T-helper 2 cell (primary cell): ENCODE measurements at regions not wholly inside any gene's neighbourhood (a gene's known extent, or its start where the extent isn't known, plus 50 kb on each side); places are given as distances from the start of the nearest gene placed in this dataset.
"Not testable (repeated sequence)": the region's sequence is repeated elsewhere in the genome, so short reads cannot be mapped to it uniquely, and the experiment has no call there.

Source experiments
- DNase-seq, 5 experiments: peaks; one replicate each; pipeline versions ENCODE4 v3.0.0 to v3.0.0-alpha.2; 2012 to 2022

DNA sequence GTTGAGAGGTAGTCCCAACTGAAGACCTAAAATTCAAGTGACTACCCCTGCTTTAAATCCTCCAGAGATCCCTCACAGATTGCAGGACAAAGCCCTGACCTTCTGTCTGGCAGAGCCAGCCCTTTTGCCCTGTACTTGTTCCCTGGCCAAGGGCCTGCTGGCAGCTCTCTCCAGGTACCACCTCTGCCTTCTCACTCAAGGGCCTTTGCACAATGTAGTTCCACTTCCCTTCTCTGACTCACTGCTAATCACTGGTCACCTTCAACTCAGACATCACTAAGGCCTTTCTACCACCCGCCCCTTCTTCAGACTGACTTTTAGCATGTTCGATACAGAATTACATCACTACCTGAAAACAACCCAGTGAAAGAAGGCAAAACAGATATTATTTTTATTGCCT lies 411.0 kb downstream of the TMEM182 start:
- no peak for DNase-seq

- DNase-seq: no peak
These were observed 412.9 kb downstream of the TMEM182 start for GRCh38 chr2:103174711-103175110.

- no peak for DNase-seq
These were observed 414.6 kb downstream of the TMEM182 start for GRCh38 chr2:103176294-103176915.

GRCh38 chr2:103179798-103180197 lies 418.0 kb downstream of the TMEM182 start:
- no peak for DNase-seq

DNA sequence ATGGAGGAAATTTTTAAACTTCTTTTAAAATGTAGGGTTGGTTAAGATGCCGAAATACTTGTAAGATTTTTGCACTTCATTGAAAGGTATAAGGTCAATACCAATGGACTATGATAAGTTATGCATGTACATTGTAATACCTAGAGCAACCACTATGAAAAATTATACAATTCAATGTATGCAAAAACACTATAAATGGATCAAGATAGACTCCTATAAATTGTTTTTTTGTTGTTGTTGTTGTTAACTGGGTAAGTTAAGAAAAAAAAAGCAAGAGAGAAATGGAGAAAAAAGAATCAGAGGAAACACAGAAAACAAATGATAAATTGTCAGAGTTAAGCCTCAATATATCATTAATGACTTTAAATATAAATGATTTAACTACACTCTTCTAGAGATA lies 421.2 kb downstream of the TMEM182 start:
- DNase-seq: no peak

- no peak for DNase-seq
These were observed 435.0 kb downstream of the TMEM182 start for GRCh38 chr2:103196802-103197201.

DNA sequence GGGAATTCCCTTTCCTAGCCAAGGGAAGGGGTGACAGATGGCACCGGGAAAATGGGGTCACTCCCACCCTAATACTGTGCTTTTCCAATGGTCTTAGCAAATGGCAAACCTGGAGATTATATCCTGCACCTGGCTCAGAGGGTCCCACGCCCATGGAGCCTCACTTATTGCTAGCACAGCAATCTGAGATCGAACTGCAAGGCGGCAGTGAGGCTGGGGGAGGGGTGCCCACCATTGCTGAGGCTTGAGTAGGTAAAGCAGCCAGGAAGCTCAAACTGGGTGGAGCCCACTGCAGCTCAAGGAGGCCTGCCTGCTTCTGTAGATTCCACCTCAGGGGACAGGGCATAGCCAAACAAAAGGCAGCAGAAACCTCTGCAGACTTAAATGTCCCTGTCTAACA lies 438.9 kb downstream of the TMEM182 start:
- DNase-seq: not testable (repeated sequence)

GRCh38 chr2:103208916-103209315 lies 447.1 kb downstream of the TMEM182 start:
- DNase-seq: no peak

DNA sequence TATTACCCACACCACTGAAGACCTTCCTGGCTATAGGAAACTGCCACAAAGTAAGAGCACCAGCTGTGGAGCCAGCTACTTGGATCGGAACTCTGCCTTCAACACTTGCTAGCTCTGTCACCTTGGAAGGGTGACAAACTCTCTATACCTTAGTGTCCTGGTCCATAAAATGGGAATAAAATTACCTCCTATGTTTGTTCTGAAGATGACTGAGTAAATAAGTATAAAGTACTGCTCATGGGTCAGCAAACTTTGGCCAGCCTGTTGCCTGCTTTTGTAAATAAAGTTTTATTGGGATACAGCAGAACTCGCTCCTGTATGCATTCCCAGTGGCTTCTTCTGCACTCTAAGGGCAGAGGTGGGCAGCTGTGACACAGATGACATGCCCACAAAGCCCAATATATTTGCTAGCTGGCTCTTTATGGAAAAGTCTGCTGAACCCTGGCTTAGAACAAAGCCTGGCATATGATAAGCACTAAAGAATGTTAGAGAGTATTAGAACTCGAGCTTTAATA lies 451.3 kb downstream of the TMEM182 start:
- DNase-seq: no peak

- DNase-seq: no peak
These were observed 456.7 kb downstream of the TMEM182 start for GRCh38 chr2:103218516-103218915.

GRCh38 chr2:103219398-103219797 lies 457.6 kb downstream of the TMEM182 start:
- no peak for DNase-seq

DNA sequence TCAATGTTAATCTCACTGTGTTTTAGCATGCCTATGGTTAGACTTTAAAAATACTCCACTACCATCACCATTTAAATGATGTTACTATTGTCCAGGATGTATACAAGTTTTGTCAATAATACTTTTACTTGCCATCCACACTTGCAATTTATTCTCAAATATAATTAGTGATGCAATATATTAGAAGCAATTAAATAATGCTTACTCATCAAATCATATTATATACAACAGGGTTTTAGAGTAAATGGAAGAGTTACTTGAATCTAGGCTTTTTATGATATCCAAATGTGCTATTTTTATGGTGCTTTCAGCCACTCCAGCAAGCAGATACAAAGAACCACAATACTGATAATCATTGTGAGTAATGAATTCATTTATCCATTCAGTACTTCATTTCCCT lies 461.1 kb downstream of the TMEM182 start:
- DNase-seq: no peak

DNA sequence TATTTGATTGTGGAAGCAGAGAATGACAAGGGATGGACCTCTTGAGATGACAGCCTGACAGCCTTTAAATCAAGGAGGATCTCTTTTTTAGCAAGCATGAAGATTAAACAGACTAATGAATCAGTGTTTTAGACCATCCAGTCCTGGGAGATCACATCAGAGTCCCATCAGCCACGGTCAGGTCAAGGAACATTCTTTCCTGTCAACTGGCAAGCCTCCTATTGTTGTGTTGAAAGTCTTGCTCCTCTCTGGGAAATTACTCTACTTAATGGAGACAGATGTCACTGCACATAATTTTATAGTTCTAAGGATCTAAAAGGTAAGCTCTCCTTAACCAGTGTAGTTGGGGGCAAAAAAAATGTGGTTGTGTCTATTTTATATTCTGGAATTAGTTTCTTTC lies 469.0 kb downstream of the TMEM182 start:
- no peak for DNase-seq

- no peak for DNase-seq
These were observed 471.0 kb downstream of the TMEM182 start for GRCh38 chr2:103232865-103233264.

DNA sequence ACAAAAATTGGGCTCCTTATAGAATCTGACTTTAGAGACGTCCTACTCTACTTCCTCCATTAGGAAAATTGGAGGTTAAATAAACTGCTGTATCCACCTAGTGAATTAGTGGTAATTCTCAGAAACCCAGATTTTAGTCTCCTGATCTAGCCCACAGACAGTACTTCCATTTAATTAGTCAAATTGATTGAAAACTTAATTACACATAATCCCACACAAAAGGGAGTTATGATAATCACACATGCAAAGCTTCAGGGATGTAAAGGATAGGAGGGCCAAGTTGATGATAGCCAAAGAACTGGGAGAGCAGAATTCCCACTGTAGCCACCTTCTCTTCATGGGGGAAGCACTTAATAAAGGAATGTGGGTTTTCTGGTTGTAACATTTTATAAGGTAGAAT lies 471.9 kb downstream of the TMEM182 start:
- no peak for DNase-seq

DNA sequence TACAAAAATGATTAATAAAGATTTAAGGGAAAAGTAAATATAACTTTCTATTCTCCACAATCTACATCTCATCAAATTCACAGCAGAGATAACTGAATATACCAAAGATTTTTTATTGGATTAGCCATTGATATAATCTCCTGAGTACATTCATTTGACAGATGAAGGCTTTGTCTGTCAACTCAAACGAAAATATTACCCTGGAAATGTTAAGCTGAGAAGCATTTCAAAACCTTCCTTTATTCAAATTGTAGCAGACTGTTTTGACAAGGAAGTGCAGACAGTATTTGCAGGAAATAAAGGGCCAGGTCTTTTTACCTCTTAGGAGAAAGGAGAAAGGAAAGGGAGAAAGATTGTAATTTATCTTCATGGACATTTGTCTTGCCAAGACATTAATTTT lies 473.5 kb downstream of the TMEM182 start:
- DNase-seq: no peak

GRCh38 chr2:103249462-103249861 lies 487.6 kb downstream of the TMEM182 start:
- no peak for DNase-seq

GRCh38 chr2:103252781-103253180 lies 490.9 kb downstream of the TMEM182 start:
- DNase-seq: no peak

- no peak for DNase-seq
These were observed 492.8 kb downstream of the TMEM182 start for GRCh38 chr2:103254611-103255010.

DNA sequence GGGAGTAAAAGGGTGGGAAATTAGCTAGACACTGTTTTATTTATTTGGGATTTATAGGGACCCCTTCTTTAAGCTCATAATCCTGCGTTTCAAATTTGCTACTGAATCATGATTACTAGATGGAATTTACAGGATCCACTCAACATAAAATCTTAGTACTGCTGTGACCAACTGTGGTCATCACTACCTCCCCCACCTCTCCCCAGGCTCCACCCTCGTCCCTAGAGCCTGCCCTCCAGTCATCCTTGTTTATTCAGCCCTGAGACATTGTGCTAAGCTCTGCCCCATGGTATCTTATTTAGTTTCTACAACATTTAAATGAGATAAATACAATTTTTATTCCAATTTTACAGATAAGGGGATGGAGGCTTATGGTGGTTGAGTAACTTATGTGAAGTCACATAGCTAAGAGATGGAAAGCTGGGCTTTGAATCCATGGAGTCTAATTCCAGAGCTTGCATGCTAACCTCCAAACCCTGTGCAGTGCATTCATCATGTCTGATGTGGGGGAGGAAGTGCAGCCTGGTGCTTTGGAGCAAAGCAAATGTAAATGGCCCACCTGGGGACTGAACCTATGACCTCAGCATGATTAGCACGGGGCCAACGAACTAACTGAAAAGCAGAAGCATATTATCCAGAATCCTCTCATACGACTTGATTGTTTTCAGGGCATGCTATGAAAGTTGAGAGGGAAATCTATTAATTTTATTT lies 502.4 kb downstream of the TMEM182 start:
- DNase-seq: no peak

- no peak for DNase-seq
These were observed 503.7 kb downstream of the TMEM182 start for GRCh38 chr2:103265521-103265920.

DNA sequence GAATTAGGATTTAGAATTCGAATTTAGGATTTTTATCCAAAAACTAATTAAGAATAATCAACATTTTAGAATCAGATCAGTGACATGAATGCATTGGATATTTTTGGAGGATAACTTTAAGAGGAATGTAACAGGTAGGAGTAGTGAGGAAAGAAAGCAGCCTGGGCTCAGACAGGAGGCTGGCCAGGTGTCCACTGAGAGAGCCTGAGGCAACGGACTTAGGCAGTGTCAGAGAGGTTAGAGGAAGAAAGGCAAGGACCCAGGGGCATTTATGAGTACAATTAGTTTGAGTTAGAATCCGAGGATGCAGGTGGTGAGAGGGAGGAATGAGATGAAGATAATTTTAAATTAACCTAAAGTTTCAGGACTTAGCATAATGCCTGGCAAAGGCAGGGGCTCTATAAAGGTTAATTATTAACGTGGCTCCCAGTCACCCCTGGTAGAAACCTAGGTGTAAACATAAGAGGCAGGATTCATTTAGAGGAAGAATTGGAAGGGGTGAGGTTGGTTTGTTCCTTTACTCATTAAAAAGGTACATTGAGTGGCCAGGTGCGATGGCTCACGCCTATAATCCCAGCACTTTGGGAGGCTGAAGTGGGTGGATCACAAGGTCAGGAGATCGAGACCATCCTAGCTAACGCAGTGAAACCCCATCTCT lies 507.1 kb downstream of the TMEM182 start:
- DNase-seq: no peak

DNA sequence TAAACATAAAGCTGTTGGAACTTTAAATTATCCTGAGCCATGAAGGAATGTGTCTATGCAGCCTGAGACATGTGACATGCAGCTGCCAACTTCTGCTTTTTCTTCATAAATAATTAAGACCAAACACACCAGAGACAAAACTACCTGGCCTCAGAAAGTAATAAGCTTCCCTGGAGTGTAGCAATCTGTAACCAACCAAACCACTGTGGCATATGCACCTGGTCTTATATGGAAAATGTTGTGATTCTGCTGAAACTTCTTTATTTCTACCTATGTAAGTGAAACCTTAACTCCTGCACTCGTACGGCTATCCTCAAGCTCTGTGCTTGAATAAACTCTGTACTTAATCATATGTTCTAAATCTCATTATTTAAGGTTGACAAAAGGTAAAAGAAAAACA lies 515.0 kb downstream of the TMEM182 start:
- DNase-seq: no peak

DNA sequence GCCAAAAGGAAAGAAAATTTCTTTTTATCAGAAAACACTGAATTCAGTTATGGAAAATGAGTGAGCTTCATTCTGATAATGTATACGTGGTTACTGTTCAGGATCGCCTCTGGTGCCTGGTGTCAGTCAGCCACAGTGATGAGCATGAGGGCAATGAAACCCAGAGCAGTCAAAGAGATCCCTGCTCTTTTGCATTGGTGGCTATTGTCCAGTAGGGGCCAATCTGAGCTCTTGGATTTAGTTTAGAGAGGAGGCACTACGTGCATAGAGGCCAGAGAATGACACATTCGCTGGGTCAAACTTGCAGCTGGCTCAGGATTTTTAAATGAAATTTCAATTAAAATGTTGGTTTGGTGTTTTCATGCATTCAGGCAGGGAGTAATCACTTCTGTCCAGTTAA lies 522.9 kb downstream of the TMEM182 start:
- no peak for DNase-seq
